Neural cell (in vitro differentiated cells): ENCODE measurements at regions not wholly inside any gene's neighbourhood (a gene's known extent, or its start where the extent isn't known, plus 50 kb on each side); places are given as distances from the start of the nearest gene placed in this dataset.

Experiments
- H2AFZ ChIP-seq: fragments of 200-600, 300-800 bp; sonication (generic), shearing (Covaris generic); 2 replicates; pipeline ENCODE4 v1.6.0; 2014; ENCODE audit warnings: low read depth, mild to moderate bottlenecking, antibody characterized with exemption, low read length, moderate library complexity
- H3F3A ChIP-seq: fragments of 200-600 bp; shearing (Covaris generic); 2 replicates; pipeline ENCODE4 v1.6.1; 2016; ENCODE audit warnings: mild to moderate bottlenecking, moderate library complexity, mixed read lengths, antibody characterized with exemption, low read length; ENCODE audit not compliant: insufficient read depth, poor library complexity, severe bottlenecking
- H3K27ac ChIP-seq: fragments of 200-600, 300-800 bp; sonication (generic), shearing (Covaris generic); 2 replicates; pipeline ENCODE4 v1.5.1; 2014; ENCODE audit warnings: mild to moderate bottlenecking, low read length, moderate library complexity
- H3K27me3 ChIP-seq: fragments of 300-800, 200-600 bp; sonication (generic), shearing (Covaris generic); 2 replicates; pipeline ENCODE4 v1.6.0; 2014; ENCODE audit warnings: mild to moderate bottlenecking, low read depth, low read length, moderate library complexity; ENCODE audit not compliant: insufficient read depth
- H3K36me3 ChIP-seq: fragments of 300-800, 200-600 bp; sonication (generic), shearing (Covaris generic); 2 replicates; pipeline ENCODE4 v1.5.1; 2014; ENCODE audit warnings: mild to moderate bottlenecking, antibody characterized with exemption, low read length, moderate library complexity; ENCODE audit not compliant: insufficient read depth
- H3K4me2 ChIP-seq: fragments of 300-800, 200-600 bp; sonication (generic), shearing (Covaris generic); 2 replicates; pipeline ENCODE4 v1.6.0; 2014; ENCODE audit warnings: mild to moderate bottlenecking, low read length
- H3K4me3 ChIP-seq: fragments of 300-800, 200-600 bp; sonication (generic), shearing (Covaris generic); 2 replicates; pipeline ENCODE4 v1.5.1; 2014; ENCODE audit warnings: mild to moderate bottlenecking, low read length, moderate library complexity
- H3K79me2 ChIP-seq: fragments of 200-600 bp; shearing (Covaris generic); replicated peaks from 2 replicates; pipeline ENCODE4 v1.6.0; 2014; ENCODE audit warnings: mild to moderate bottlenecking, low read length, moderate library complexity; ENCODE audit not compliant: insufficient read depth
- H3K9ac ChIP-seq: fragments of 300-800, 200-600 bp; sonication (generic), shearing (Covaris generic); 2 replicates; pipeline ENCODE4 v1.6.1; 2016; ENCODE audit warnings: mild to moderate bottlenecking, low read length, mixed read lengths
- H3K9me2 ChIP-seq: fragments of 200-600 bp; shearing (Covaris generic); 2 replicates; pipeline ENCODE4 v1.6.1; 2016; ENCODE audit warnings: mild to moderate bottlenecking, low read length, mixed read lengths; ENCODE audit not compliant: insufficient read depth
- H3K9me3 ChIP-seq: fragments of 200-600, 300-800 bp; sonication (generic), shearing (Covaris generic); 2 replicates; pipeline ENCODE4 v1.6.1; 2016; ENCODE audit warnings: mild to moderate bottlenecking, mixed run types, low read length, moderate library complexity, mixed read lengths
- H4K20me1 ChIP-seq: fragments of 200-600 bp; shearing (Covaris generic); 2 replicates; pipeline ENCODE4 v1.6.1; 2016; ENCODE audit warnings: mild to moderate bottlenecking, mixed run types; ENCODE audit not compliant: insufficient read depth
- EP300 ChIP-seq: fragments of 450-650 bp; conservative IDR thresholded peaks from 2 replicates; pipeline ENCODE4 v1.6.1; 2014; ENCODE audit warnings: antibody characterized with exemption, mild to moderate bottlenecking, moderate library complexity; ENCODE audit not compliant: poor library complexity, severe bottlenecking
- EZH2 ChIP-seq: fragments of 200-600, 300-800 bp; shearing (Covaris generic), sonication (generic); IDR thresholded peaks from 2 replicates; pipeline ENCODE4 v1.6.1; 2014; ENCODE audit warnings: antibody characterized with exemption, low read length, borderline replicate concordance, mild to moderate bottlenecking; ENCODE audit not compliant: insufficient read depth, poor library complexity, severe bottlenecking
- MXI1 ChIP-seq: fragments of 450-650 bp; conservative IDR thresholded peaks from 2 replicates; pipeline ENCODE4 v1.6.1; 2014; ENCODE audit warnings: antibody characterized with exemption, mild to moderate bottlenecking; ENCODE audit not compliant: poor library complexity, severe bottlenecking
- REST ChIP-seq: IDR thresholded peaks from 2 replicates; pipeline ENCODE4 v1.6.1; 2012; ENCODE audit warnings: borderline replicate concordance

- no peak overlapping the region for H3K4me2 ChIP-seq
- H3K4me3 ChIP-seq: no peak overlapping the region
- no peak for TF ChIP-seq MXI1
- no peak for TF ChIP-seq EZH2
- TF ChIP-seq REST: peak; percentile 25
- no peak overlapping the region for H3K27ac ChIP-seq
- H3K36me3 ChIP-seq: no peaks in the 10 kb centered on the region
- no peaks in the 10 kb centered on the region for H3K27me3 ChIP-seq
- no peaks in the 10 kb centered on the region for H3K9me3 ChIP-seq
- H3K79me2 ChIP-seq: no peaks in the 10 kb centered on the region
- H2AFZ ChIP-seq: no peak overlapping the region
- H4K20me1 ChIP-seq: no peaks in the 10 kb centered on the region
- no peak overlapping the region for H3K9ac ChIP-seq
- H3F3A ChIP-seq: no peaks in the 10 kb centered on the region
- H3K9me2 ChIP-seq: no peaks in the 10 kb centered on the region
Observed at GRCh38 chr10:30542001-30542894, 87.3 kb downstream of the LYZL2 start.

- no peak overlapping the region for H3K9ac ChIP-seq
- no peaks in the 10 kb centered on the region for H4K20me1 ChIP-seq
- no peaks in the 10 kb centered on the region for H3K9me2 ChIP-seq
- H3K36me3 ChIP-seq: no peaks in the 10 kb centered on the region
- no peak overlapping the region for H3K4me3 ChIP-seq
- H2AFZ ChIP-seq: no peak overlapping the region
- H3K9me3 ChIP-seq: no peaks in the 10 kb centered on the region
- no peaks in the 10 kb centered on the region for H3K27me3 ChIP-seq
- H3K4me2 ChIP-seq: no peak overlapping the region
- no peaks in the 10 kb centered on the region for H3K79me2 ChIP-seq
- H3F3A ChIP-seq: no peaks in the 10 kb centered on the region
- TF ChIP-seq EP300: no peak
- no peak for TF ChIP-seq REST
- H3K27ac ChIP-seq: no peak overlapping the region
Observed at GRCh38 chr10:30540276-30540675, 89.3 kb downstream of the LYZL2 start.
